Tibial nerve (tissue), 4 donors: ENCODE measurements at regions not wholly inside any gene's neighbourhood (a gene's known extent, or its start where the extent isn't known, plus 50 kb on each side); places are given as distances from the start of the nearest gene placed in this dataset.

ENCODE experiments used
- CTCF ChIP-seq, 5 experiments: fragments of 200-600 bp in 3 of 5; fragments of 450-650 bp in 2 of 5; sonication (generic) in 3 of 5; IDR thresholded peaks; one replicate each; pipeline ENCODE4 v1.5.1; 2016 to 2019; ENCODE audit warnings: antibody characterized with exemption in 5 of 5, mild to moderate bottlenecking in 3 of 5, moderate library complexity in 2 of 5
- EP300 ChIP-seq, 2 donors: sonication (generic); formaldehyde crosslinking; IDR thresholded peaks; one replicate each; pipeline ENCODE4 v1.6.1; 2017; ENCODE audit warnings: antibody characterized with exemption in 2 of 2, mild to moderate bottlenecking in 1 of 2
- POLR2A ChIP-seq, 2 donors: fragments of 450-650 bp; IDR thresholded peaks; one replicate each; pipeline ENCODE4 v1.6.1; 2017; ENCODE audit warnings: antibody characterized with exemption in 2 of 2, mild to moderate bottlenecking in 2 of 2, moderate library complexity in 2 of 2

DNA sequence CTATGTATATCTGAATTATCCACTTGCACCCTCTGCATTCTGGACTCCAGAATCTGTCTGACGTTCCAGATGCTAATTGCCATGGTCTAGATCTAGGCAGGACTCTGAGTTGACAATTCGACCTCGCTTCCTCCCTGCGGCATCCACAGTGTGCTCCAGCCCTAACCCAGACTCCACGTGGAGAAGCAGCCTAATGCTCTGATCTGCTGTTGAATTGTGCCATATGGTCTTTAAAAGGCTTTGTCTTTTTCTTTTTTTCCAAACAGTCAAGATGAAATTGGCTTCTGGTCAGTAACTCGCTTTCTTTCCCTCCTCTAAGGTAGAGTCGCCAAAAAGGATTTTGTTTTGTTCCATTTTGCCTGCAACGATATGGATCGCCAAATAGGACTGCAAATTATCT is 752.6 kb upstream of the ID2 start:
- no peak for TF ChIP-seq CTCF (IDR thresholded peaks at IDR 0.05)
- TF ChIP-seq POLR2A (IDR thresholded peaks at IDR 0.05): no peak
- TF ChIP-seq EP300 (IDR thresholded peaks at IDR 0.05): no peak
